ENCODE measurements at regions not wholly inside any gene's neighbourhood (a gene's known extent, or its start where the extent isn't known, plus 50 kb on each side); places are given as distances from the start of the nearest gene placed in this dataset.
"Not testable (repeated sequence)": the region's sequence is repeated elsewhere in the genome, so short reads cannot be mapped to it uniquely, and the experiment has no call there.

GRCh38 chr19:28463493-28464053, 749.4 kb downstream of the UQCRFS1 start:
- DNase-seq: no peak

DNA sequence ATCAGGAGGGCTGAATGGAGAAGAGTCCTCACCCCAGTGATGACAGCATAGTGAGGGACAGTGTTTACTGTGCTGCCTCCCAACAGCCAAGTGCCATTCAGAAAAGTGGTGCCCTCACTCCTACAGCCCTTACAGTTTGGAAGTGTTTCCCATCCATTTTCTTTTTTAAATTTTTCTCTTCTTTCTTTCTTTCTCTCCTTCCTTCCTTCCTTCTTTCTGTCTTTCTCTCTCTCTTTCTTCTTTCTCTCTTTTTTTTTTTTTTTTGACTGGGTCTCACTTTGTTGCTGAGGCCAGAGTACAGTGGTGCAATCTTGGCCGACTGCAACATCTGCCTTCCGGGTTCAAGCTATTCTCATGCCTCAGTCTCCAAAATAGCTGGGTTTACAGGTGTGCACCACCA, 755.3 kb downstream of the UQCRFS1 start:
- no peak for DNase-seq

GRCh38 chr19:28456708-28457320, 756.1 kb downstream of the UQCRFS1 start:
- no peak for DNase-seq

- DNase-seq: no peak
These were observed 756.7 kb downstream of the UQCRFS1 start for GRCh38 chr19:28456252-28456651.

GRCh38 chr19:28454083-28454482, 758.9 kb downstream of the UQCRFS1 start:
- DNase-seq: no peak

DNA sequence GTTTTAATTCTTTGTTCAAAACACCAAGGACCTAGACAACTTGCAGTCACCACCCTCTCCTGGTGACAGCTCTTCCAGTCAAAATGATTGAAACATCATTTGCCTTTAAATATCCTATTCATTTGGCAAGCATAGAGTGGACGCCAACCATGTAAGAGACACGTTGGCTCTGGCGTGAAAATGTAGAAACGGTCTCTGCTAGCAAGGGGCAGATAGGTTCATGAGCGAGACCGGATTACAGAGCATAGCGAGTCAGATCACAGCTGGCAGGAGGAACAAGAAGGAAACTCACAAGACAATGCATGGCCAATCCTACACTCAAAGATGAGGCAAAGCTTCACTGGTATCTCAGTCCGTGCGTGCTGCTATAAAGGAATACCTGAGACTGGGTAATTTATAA, 759.5 kb downstream of the UQCRFS1 start:
- DNase-seq: no peak

- no peak for DNase-seq
These were observed 763.1 kb downstream of the UQCRFS1 start for GRCh38 chr19:28449803-28450202.

GRCh38 chr19:28446511-28446910, 766.4 kb downstream of the UQCRFS1 start:
- no peak for DNase-seq

GRCh38 chr19:28445826-28446225, 767.1 kb downstream of the UQCRFS1 start:
- DNase-seq: no peak

DNA sequence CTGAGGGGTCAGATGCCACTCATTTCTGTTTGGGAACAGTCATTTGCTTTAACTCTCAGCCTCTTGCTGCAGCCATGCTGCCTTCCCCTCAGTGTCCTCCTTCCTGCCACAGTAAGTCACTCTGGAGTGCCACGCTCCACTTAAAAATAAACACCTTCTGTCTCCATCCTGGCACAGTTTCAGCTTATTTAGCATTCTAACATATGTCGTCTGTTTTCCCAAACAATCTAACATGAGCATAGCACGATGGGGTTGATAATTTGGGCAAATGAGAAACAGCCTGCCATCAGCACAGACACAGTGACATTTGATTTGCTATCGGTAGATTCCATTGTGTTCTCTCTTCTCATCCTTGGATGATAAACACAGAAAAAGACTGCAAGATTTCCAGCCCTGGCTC, 768.6 kb downstream of the UQCRFS1 start:
- no peak for DNase-seq

GRCh38 chr19:28443361-28443760, 769.6 kb downstream of the UQCRFS1 start:
- no peak for DNase-seq

DNA sequence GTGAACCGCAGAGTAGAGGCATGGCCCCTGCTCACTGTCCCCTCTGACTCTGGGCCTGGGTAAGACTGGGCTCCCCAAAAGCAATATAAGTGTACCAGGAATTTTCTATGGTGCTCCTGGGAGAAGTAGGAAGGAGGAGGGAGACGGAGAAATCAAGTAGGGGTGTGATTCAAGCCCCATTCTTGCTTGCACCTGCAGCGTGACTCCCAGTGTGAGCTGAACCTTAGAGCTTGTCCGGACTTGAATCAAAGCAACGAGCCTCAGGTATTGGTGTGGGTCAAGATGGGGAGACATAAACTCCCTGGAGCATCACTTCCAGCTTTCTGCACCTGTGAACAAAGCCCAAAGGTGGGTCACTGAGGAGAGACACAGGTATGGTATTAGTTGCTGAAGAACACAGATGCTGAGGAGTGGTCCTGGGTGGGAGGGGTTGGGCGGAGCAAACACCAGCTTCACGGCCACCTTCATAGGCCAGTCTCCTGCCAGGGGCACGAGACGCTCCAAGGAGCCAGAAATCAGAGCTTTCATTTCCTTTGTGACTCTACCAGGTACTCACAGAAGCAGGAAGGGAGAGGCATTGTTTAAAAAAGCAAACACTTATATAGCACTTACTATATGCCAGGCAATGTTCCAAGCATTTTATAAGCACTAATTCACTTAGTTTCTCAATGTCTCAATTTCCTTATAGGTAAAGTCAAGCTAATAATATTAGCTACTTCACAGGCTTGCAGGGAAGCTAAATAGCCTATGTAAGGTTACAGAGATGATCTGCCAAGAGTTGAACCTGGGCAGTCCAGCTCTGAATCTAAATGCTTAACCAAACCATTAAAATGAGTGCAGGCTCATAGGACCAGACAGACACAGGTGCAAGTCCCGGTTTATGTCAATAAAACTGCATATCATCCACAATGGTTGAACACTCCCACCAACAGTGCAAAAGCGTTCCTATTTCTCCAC, 775.3 kb downstream of the UQCRFS1 start:
- DNase-seq: no peak

DNA sequence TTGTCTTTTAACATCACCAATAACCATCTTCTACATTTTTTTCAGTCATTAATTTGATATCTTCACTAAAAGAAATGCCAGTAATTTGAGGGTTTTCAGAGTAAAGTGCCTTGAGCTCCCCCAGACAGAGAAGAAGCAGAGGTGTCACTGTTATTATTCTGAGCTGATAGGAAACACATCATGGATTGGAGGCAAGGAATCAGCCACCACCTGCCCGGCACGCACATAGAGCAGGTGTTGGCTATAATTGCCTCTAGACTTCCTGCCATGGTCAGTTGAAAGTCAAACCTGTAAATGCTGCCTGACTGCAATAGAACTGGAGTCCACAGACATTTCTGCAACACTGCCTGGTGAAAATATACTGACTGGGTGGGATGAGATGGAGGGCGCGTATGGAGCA, 776.6 kb downstream of the UQCRFS1 start:
- DNase-seq: no peak

DNA sequence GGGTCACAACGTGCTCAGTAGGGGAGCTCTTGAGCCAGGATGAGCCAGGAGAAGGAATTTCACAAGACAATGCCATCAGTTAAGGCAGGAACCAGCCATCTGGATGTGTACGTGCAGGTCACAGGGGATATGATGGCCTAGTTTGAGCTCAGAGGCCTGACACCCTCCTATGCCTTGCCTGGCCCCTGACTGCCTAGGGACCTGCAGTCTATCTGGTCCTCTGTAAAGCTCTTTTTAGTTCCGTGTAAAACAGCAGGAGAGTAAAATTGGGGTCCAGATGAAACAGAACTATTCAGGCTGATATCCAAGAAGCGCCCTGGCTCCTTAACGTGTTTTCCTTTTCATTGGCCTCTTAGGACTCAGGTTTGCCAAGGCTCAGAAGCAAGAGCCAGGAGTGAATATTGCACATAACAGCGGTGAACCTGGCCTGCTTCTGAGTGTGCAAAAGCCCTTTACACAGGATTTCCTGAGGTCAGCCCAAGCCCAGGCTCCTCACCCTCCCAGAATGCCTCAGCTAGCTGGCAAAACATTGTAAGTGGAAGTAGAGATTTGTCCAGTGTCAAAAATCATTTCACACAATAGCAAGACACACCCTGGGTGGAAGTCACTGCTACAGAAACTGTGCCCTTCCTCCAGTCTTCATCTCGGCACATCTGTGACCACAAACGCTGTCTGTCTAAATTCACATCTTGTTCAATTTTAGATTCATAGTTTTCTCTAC, 777.2 kb downstream of the UQCRFS1 start:
- DNase-seq: no peak

DNA sequence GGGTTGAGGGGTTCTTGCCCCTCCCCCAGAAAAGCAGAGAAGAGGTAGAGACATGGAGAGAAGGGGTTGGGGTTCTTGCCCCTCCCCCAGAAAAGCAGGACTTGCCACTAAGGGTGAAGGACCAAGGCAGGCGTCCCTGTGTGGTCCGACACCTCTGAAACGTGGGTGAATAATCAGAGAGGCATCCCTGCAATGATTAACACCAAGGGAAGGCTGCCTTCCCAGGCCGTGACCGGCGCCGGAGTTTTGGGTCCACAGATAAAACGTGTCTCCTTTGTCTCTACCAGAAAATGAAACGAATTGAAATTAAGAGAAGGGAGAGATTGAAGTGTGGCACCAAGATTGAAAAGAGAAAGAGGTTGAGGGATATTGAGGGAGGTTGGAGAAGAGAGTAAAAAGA, 778.2 kb downstream of the UQCRFS1 start:
- not testable (repeated sequence) for DNase-seq

DNA sequence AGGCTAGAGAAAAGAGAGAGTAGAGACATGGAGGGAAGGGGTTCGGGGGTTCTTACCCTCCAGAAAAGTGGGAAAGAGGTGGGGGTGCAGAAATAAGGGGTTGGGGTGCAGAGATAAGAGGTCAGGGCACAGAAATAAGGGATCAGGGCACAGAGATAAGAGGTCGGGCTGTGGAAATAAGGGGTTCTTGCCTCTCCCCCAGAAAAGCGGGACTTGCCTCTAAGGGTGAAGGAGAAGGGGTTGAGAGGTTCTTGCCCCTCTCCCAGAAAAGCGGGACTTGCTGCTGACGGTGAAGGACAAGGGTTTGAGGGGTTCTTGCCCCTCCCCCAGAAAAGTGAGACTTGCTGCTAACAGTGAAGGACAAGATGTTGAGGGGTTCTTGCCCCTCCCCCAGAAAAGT, 778.6 kb downstream of the UQCRFS1 start:
- DNase-seq: not testable (repeated sequence)

DNA sequence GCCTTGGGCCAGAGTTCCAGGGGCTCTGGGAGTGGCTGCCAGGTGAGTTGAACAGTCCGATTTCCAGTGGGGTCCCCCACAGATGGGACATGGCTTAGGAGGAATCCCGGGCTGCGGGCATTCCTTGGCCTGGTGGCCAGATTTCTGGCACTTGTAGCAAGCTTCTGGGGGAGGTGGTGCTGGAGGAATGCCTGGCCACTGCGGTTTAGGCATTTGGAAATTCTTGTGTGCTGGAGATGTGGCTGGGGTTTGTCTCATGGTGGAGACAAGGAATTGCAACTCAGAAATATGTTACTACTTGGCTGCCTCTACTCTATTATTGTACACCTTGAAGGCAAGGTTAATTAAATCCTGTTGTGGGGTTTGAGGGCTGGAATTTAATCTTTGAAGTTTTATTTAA, 779.8 kb downstream of the UQCRFS1 start:
- not testable (repeated sequence) for DNase-seq

GRCh38 chr19:28430214-28430613, 782.7 kb downstream of the UQCRFS1 start:
- DNase-seq: no peak

GRCh38 chr19:28429356-28429755, 783.6 kb downstream of the UQCRFS1 start:
- DNase-seq: no peak

- DNase-seq: no peak
These were observed 784.1 kb downstream of the UQCRFS1 start for GRCh38 chr19:28428663-28429348.

- DNase-seq: no peak
These were observed 785.4 kb downstream of the UQCRFS1 start for GRCh38 chr19:28427376-28428083.

- no peak for DNase-seq
These were observed 786.2 kb downstream of the UQCRFS1 start for GRCh38 chr19:28426730-28427225.

Data from stimulated activated naive CD4-positive, alpha-beta T cell treated with Interleukin-2 at 50 U/mL for 16 hours (primary cell).